ENCODE measurements at regions not wholly inside any gene's neighbourhood (a gene's known extent, or its start where the extent isn't known, plus 50 kb on each side); places are given as distances from the start of the nearest gene placed in this dataset.

DNA sequence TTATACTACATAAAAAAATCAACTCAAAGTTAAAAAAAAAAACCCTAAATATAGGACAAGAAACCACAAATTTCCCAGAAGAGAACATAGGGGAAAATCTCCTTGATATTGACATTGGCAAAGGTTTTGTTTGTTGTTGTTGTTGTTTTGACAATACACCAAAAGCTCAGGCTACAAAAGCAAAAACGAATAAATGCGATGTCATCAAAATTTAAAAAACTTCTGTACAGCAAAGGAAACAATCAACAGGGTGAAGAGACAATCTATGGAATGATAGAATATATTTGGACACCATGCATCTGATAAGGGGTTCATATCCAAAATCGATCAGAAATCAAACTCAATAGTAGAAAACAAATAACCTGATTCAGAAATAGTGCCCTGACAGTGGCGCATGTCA is 65.0 kb upstream of the L3MBTL4 start:
- no peak for ATAC-seq
- DNase-seq, result no peak
- Histone ChIP-seq H3K4me3 (no peak overlapping the region), H3K9me3 (no peaks in the 10 kb centered on the region), H3K27ac (no peak overlapping the region), H3K4me1 (peaks cover 0 to 18% (median 0%) of the 10 kb centered on the region in 12 donors), H3K27me3 (no peaks in the 10 kb centered on the region), H3K36me3 (no peaks in the 10 kb centered on the region)
- TF ChIP-seq, protein P1, sequence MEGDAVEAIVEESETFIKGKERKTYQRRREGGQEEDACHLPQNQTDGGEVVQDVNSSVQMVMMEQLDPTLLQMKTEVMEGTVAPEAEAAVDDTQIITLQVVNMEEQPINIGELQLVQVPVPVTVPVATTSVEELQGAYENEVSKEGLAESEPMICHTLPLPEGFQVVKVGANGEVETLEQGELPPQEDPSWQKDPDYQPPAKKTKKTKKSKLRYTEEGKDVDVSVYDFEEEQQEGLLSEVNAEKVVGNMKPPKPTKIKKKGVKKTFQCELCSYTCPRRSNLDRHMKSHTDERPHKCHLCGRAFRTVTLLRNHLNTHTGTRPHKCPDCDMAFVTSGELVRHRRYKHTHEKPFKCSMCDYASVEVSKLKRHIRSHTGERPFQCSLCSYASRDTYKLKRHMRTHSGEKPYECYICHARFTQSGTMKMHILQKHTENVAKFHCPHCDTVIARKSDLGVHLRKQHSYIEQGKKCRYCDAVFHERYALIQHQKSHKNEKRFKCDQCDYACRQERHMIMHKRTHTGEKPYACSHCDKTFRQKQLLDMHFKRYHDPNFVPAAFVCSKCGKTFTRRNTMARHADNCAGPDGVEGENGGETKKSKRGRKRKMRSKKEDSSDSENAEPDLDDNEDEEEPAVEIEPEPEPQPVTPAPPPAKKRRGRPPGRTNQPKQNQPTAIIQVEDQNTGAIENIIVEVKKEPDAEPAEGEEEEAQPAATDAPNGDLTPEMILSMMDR (IDR thresholded peaks at IDR 0.05), result no peak
- no peak for TF ChIP-seq POLR2A (IDR thresholded peaks at IDR 0.05)
- WGBS, 4 donors, result 88 to 94% (median 92%) methylated on average over 4 of the region's 4 CpGs
- intact Hi-C loops (cut with DNase I), result loop anchor here in 7 of 10 donors (5.0 to 10.0 kb wide), 8 partner anchors 55 to 877 kb away; no protein-coding TSS in a partner anchor

DNA sequence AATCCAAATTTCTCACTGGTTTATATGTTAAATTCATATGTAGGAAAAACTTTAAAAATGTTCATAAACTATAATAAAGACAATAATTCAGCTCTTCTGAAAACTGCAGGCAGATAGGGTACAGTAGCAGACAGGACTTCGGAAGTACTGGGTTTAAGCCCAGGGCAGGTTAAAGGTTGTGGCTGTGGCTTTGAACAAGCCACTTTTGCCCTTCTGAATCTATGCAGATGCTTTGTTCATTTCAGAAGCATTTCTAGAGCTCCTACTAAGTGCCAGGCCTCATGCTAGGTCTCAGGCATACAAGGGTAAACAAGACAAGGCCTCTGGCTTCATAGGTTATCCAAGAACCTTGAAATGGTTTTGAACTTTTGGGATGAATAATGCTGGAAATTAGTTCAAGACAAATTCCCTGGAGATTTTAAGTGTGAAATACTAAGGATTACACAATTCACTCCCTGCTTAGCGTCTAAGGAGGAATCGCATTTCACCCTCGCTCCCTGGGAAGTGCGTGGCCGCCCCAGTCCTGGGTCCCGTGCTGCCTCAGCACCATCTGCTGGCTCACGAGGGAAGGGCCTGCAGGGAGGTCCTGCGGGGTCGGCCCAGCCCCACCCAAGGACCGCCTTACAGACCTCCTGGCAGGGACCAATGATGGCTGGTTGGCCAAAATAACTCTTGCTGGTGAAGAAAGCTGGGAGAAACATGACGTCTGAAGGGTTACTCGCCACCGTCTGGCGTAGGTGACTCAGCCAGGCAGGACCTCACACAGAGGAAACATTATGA is 67.7 kb upstream of the L3MBTL4 start:
- DNase-seq (peak; percentile 50 to 86 (median 78)), ATAC-seq (peak; percentile 86 to 99 (median 97))
- no peak overlapping the region for H3K4me3 ChIP-seq
- TF ChIP-seq, protein P1 (IDR thresholded peaks at IDR 0.05), result peak; percentile 58 to 96 (median 82)
- TF ChIP-seq POLR2A (IDR thresholded peaks at IDR 0.05), result no peak
- intact Hi-C loops (cut with DNase I), result loop anchor here (1.0 to 10.0 kb wide), 10 partner anchors 58 to 880 kb away; no protein-coding TSS in a partner anchor
- no peaks in the 10 kb centered on the region for H3K27me3 ChIP-seq
- 11 to 14% (median 13%) methylated on average over 14 to 15 of the region's 15 CpGs for WGBS, 4 donors
- H3K36me3 ChIP-seq, result no peaks in the 10 kb centered on the region
- H3K9me3 ChIP-seq, result no peaks in the 10 kb centered on the region
- H3K27ac ChIP-seq, result no peak overlapping the region
- H3K4me1 ChIP-seq, result peaks cover 0 to 18% (median 0%) of the 10 kb centered on the region in 12 donors

DNA sequence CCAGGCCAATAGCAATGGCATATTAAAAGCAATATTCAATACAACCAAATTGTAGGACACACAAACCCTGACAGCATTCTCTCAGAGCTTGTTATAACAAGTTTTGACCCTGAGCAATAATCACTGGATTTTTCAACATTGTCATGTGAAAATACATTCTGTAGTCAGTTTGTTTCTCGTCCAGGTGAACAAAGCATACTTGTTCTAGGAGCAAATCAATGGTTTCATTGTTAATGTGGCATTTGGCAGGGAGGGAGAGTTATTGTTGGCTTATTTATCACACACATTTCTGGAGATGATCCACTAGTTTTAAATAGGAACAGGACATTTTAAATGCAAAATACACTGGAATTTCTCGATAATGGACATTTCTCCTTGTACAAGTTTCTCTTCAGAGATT is 69.9 kb upstream of the L3MBTL4 start:
- intact Hi-C loops (cut with DNase I), result loop anchor here in 7 of 10 donors (5.0 to 10.0 kb wide), 7 partner anchors 60 to 882 kb away; no protein-coding TSS in a partner anchor
- 58 to 70% (median 65%) methylated on average over 2 of the region's 2 CpGs for WGBS, 4 donors
- no peak for ATAC-seq

DNA sequence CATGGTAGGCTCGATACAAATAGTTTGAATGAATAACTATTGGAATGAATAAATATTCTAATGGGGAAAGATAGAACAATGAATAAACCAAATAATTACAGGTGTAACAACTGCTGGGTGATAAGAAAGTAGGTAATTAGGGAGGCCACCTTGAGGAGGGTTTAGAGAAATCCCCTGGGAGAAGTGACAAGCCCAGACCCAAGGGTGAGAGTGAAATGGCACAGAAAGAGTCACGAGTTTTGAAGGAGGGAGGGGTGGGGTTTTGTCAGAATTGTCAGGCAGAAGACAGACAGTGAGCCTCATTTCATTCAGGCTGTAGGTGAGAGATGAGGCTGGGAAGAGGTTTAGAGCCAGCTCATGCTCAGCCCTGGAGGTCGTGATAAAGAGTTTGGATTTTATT is 71.6 kb upstream of the L3MBTL4 start:
- Histone ChIP-seq H3K4me1 (peaks cover 0 to 10% (median 0%) of the 10 kb centered on the region in 12 donors), H3K27ac (no peak overlapping the region), H3K9me3 (no peaks in the 10 kb centered on the region), H3K36me3 (no peaks in the 10 kb centered on the region), H3K4me3 (no peak overlapping the region), H3K27me3 (no peaks in the 10 kb centered on the region)
- TF ChIP-seq POLR2A (IDR thresholded peaks at IDR 0.05), result no peak
- TF ChIP-seq, protein P1 (IDR thresholded peaks at IDR 0.05), result no peak
- intact Hi-C loops (cut with DNase I), result loop anchor here in 2 of 10 donors (10.0 kb wide), 3 partner anchors 62 to 272 kb away; no protein-coding TSS in a partner anchor
- 38 to 51% (median 44%) methylated on average over 3 of the region's 3 CpGs for WGBS, 4 donors
- DNase-seq (no peak), ATAC-seq (no peak)

More for the DNA sequence above, 69.9 kb upstream of the L3MBTL4 start:
- Histone ChIP-seq H3K36me3 (no peaks in the 10 kb centered on the region), H3K9me3 (no peaks in the 10 kb centered on the region), H3K27ac (no peak overlapping the region), H3K4me1 (peaks cover 0 to 10% (median 0%) of the 10 kb centered on the region in 12 donors), H3K4me3 (no peak overlapping the region), H3K27me3 (no peaks in the 10 kb centered on the region)
- no peak for TF ChIP-seq POLR2A (IDR thresholded peaks at IDR 0.05)
- TF ChIP-seq, protein P1 (IDR thresholded peaks at IDR 0.05), result no peak
- no peak for DNase-seq
